CD4-positive, alpha-beta T cell treated with Interleukin-17A for 4 hours (primary cell): ENCODE measurements at regions not wholly inside any gene's neighbourhood (a gene's known extent, or its start where the extent isn't known, plus 50 kb on each side); places are given as distances from the start of the nearest gene placed in this dataset.

ENCODE experiments used
- DNase-seq: peaks from one replicate; pipeline ENCODE4 v3.0.0-alpha.2; 2020; ENCODE audit warnings: mixed read lengths

DNA sequence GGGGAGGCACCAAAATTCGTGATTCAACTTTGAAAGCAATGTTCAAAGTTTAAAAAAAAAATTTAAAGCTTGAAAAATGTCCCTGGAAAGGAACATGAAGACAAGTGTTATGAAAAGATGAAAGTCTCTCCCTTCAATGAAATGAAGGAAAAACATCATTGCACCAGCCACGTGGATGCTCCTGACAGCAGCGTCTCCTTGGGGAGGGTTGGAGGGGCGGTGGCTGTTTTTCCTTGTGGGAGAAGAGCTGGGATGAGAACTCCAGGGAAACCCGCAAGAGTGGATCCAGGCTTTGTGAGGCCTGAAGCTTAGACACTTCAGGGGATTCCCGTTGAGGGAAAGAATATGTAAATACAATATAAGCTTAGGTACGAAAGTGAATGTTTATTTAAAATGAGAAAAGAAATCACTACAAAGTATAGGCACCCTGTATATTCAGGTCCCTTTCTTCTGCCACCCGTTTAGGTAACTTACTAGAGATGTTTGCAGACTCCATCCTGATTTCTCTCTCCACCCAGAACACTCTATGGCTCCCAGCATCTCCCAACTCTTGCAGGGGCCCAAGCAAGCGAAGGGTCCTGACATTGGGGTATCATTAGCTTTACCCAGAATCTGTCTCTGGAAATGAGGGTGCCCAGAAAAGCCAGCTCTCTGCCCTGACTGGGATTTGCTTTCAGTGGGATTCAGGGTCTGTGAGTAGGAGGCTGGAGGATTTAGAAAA is 63.1 kb upstream of the BAIAP2L1 start:
- DNase-seq = no peak

DNA sequence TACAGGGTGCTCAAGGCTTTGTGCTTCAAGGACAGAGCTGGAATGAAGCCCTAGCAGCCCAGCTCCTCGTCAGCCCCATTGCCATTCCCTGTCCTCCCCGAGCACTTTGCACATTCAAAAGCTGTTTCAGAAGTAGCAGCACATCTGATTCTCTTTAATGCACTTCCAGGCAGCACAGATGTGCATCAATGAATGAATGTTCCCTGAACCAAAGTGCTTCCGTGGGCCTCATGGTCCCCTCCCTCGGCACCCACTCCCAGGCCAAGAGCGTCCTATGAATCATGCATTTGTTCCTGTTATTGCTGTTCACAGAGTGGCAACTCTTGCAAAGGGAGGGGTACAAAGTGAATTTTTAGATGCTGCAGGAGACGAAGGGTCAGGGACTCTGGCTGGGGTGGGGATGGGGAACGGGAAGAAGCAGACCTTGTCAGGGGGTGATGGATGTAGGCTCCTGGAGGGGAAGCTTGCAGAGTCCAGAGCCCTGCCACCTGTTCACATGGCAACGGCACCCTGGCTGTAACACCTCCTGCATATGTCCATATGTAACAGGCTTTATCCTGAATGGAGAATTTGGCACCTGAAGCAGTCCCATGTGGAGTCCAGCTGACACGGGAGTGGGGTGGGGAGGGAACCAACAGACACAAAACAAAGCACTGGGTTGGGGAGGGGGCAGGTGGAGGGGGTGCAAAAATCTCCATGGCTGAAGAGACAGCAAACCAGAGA is 62.2 kb upstream of the BAIAP2L1 start:
- DNase-seq = no peak

DNA sequence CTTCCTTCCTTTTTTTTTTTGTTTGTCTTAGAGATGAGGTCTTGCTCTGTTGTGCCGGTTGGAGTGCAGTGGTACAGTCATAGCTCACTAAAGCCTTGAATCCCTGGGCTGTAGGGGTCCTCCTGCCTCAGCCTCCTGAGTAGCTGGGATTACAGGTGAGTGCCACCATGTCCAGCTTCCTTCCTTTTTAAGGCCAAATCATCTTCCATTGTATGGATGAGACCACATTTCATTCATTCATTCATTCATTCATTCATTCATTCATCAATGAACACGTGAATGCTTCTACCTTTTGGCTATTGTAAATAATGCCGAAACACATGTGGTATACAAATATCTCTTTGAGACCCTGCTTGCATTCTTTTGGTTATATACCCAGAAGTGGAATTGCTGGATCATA is 60.0 kb upstream of the BAIAP2L1 start:
- no peak for DNase-seq

DNA sequence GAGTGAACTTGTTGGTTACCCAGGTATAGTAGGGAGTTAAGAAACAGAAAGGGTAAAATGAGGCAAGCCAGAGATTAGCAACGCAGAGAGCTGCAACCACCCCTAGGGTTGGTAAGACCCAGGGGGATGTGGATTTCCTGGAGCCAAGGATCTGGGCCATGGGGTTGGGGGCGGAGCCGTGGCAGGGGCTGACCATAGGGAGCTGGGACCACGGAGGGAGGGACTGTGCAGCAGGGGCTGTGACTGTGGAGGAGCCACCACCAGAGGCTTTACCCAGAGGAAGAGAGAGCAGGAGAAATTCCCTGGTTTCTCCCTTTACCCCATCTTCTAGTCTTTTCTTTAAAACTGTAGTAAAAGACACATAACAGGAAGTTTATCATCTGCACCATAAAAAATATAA is 58.6 kb upstream of the BAIAP2L1 start:
- DNase-seq = no peak

DNA sequence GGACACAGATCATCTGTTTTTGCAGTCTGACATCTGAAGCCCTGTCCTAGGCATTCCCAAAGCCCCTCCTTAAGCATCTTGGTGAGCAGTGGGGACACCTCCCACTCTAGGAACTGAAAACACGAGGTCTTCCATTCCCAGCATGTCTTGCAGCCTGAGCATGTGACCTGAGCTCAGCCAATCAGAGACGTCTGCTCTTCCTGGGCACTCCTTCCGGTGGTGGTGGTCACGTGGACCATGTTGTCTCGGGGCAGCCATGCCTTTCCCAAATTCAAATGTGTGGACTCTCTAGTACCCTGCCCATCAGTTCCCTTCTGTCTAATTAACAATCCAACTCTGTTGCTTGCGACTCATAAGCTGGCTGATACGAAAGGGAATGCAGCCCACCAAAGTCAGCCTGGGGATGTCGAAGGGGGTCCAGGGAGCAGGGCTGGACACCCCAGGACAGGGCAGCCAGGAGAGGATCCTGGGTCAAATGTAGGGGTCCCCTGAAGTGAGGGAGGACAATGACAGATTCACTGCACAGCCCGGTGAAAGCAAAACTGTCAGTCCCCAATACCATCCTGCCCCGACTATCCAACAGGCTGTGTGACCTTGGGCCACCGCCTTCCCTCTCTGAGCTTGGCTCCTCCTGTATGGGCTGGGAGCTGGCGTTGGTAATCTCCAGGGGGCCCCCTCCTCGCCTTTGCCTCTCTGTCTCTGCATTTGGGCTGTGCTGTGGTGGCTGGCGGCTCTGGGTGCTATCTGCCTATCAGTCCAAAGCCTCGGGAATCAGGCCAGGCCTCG is 57.4 kb upstream of the BAIAP2L1 start:
- no peak for DNase-seq

DNA sequence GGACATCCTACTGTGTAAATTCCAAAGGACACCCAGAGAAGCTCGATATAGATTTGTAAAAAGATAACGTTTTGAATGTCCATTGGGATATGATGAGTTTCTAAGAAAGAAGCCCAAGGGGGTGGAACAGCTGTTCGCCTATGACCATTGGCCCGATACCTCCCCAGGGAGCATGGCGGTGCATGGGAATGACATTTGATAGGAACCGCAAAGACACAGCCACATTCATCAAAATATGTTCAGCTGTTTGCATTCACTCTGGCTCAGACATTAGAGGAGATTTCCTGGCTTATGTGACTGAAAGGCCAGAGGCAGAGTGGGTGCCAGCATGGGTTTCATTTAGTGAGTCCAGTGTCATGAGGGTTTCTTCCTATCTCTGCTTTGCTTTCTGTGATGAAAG is 56.0 kb upstream of the BAIAP2L1 start:
- DNase-seq = no peak

DNA sequence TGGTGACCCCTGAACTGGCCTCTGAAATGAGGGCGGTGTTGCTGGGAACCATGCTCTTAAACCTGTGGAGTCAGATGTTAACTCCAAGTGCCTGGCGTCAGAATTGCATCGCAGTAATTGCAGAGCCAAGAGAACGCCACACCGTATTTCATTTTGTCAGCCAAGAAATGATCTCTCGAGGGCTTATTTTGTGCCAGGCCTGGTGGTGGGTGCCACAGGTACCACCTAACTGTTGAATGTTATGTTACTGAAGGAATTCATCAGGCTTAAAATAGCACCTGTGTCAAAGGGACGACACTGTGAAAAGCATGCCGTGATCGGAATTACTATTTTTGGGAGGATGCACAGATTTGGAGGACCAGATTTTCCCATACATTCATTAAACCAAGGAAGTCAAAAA is 51.9 kb upstream of the BAIAP2L1 start:
- DNase-seq = no peak
